ENCODE measurements at regions not wholly inside any gene's neighbourhood (a gene's known extent, or its start where the extent isn't known, plus 50 kb on each side); places are given as distances from the start of the nearest gene placed in this dataset.

GRCh38 chr13:59111751-59112171 is 1052.0 kb downstream of the DIAPH3 start:
- no peak for DNase-seq (ENCODE audit: low spot score)

GRCh38 chr13:59112221-59112718 is 1051.5 kb downstream of the DIAPH3 start:
- DNase-seq (ENCODE audit: low spot score) = no peak

- DNase-seq (ENCODE audit: low spot score) = no peak
Observed at GRCh38 chr13:59119475-59119874, 1044.3 kb downstream of the DIAPH3 start.

- no peak for DNase-seq (ENCODE audit: low spot score)
Observed at GRCh38 chr13:59120297-59120843, 1043.4 kb downstream of the DIAPH3 start.

GRCh38 chr13:59121507-59121906 is 1042.2 kb downstream of the DIAPH3 start:
- no peak for DNase-seq (ENCODE audit: low spot score)

- no peak for DNase-seq (ENCODE audit: low spot score)
Observed at GRCh38 chr13:59126474-59126873, 1037.3 kb downstream of the DIAPH3 start.

GRCh38 chr13:59133903-59134302 is 1029.8 kb downstream of the DIAPH3 start:
- no peak for DNase-seq (ENCODE audit: low spot score)

GRCh38 chr13:59144700-59145099 is 1019.0 kb downstream of the DIAPH3 start:
- DNase-seq (ENCODE audit: low spot score) = no peak

- no peak for DNase-seq (ENCODE audit: low spot score)
Observed at GRCh38 chr13:59145381-59145780, 1018.3 kb downstream of the DIAPH3 start.

- DNase-seq (ENCODE audit: low spot score) = no peak
Observed at GRCh38 chr13:59157181-59157580, 1006.5 kb downstream of the DIAPH3 start.

GRCh38 chr13:59166174-59166573 is 997.6 kb downstream of the DIAPH3 start:
- DNase-seq (ENCODE audit: low spot score) = no peak

- DNase-seq (ENCODE audit: low spot score) = no peak
Observed at GRCh38 chr13:59172076-59172475, 991.7 kb downstream of the DIAPH3 start.

GRCh38 chr13:59176775-59177174 is 987.0 kb downstream of the DIAPH3 start:
- no peak for DNase-seq (ENCODE audit: low spot score)

GRCh38 chr13:59178344-59178743 is 985.4 kb downstream of the DIAPH3 start:
- DNase-seq (ENCODE audit: low spot score) = no peak

- no peak for DNase-seq (ENCODE audit: low spot score)
Observed at GRCh38 chr13:59182241-59182640, 981.5 kb downstream of the DIAPH3 start.

- no peak for DNase-seq (ENCODE audit: low spot score)
Observed at GRCh38 chr13:59197397-59197796, 966.3 kb downstream of the DIAPH3 start.

GRCh38 chr13:59201841-59202240 is 961.9 kb downstream of the DIAPH3 start:
- no peak for DNase-seq (ENCODE audit: low spot score)

GRCh38 chr13:59203855-59204254 is 959.9 kb downstream of the DIAPH3 start:
- no peak for DNase-seq (ENCODE audit: low spot score)

- no peak for DNase-seq (ENCODE audit: low spot score)
Observed at GRCh38 chr13:59205501-59205900, 958.2 kb downstream of the DIAPH3 start.

GRCh38 chr13:59208405-59209195 is 955.1 kb downstream of the DIAPH3 start:
- no peak for DNase-seq (ENCODE audit: low spot score)

- no peak for DNase-seq (ENCODE audit: low spot score)
Observed at GRCh38 chr13:59210543-59210942, 953.2 kb downstream of the DIAPH3 start.

GRCh38 chr13:59211606-59212005 is 952.1 kb downstream of the DIAPH3 start:
- no peak for DNase-seq (ENCODE audit: low spot score)

- DNase-seq (ENCODE audit: low spot score) = no peak
Observed at GRCh38 chr13:59229401-59229800, 934.3 kb downstream of the DIAPH3 start.

GRCh38 chr13:59229861-59230260 is 933.9 kb downstream of the DIAPH3 start:
- no peak for DNase-seq (ENCODE audit: low spot score)
